HG03558 (cell line): ENCODE measurements at regions not wholly inside any gene's neighbourhood (a gene's known extent, or its start where the extent isn't known, plus 50 kb on each side); places are given as distances from the start of the nearest gene placed in this dataset.
"Not testable (repeated sequence)": the region's sequence is repeated elsewhere in the genome, so short reads cannot be mapped to it uniquely, and the experiment has no call there.

Experiments used
- ATAC-seq: cut with Tn5 transposase; IDR thresholded peaks from one replicate; pipeline ENCODE4 v1.9.1; 2021; ENCODE audit warnings: moderate number of reproducible peaks; ENCODE audit not compliant: unreplicated experiment; ENCODE audit errors: extremely low read depth

GRCh38 chr12:47610686-47611252 lies 95.1 kb downstream of the RPAP3 start:
- no peak for ATAC-seq

GRCh38 chr12:47609806-47610205 lies 96.0 kb downstream of the RPAP3 start:
- no peak for ATAC-seq

GRCh38 chr12:47608671-47609070 lies 97.2 kb downstream of the RPAP3 start:
- not testable (repeated sequence) for ATAC-seq

GRCh38 chr12:47604221-47604873 lies 101.5 kb downstream of the RPAP3 start:
- no peak for ATAC-seq

- ATAC-seq = no peak
Observed at GRCh38 chr12:47602949-47603558, 102.8 kb downstream of the RPAP3 start.

GRCh38 chr12:47602325-47602724 lies 103.5 kb downstream of the RPAP3 start:
- ATAC-seq = no peak

- no peak for ATAC-seq
Observed at GRCh38 chr12:47601071-47601470, 104.8 kb downstream of the RPAP3 start.

- no peak for ATAC-seq
Observed at GRCh38 chr12:47591795-47592194, 114.0 kb downstream of the RPAP3 start.

GRCh38 chr12:47591361-47591791 lies 114.5 kb downstream of the RPAP3 start:
- ATAC-seq = no peak

- ATAC-seq = no peak
Observed at GRCh38 chr12:47590771-47591360, 115.0 kb downstream of the RPAP3 start.

GRCh38 chr12:47586952-47587669 lies 118.7 kb downstream of the RPAP3 start:
- no peak for ATAC-seq

- no peak for ATAC-seq
Observed at GRCh38 chr12:47585507-47585906, 120.3 kb downstream of the RPAP3 start.

- no peak for ATAC-seq
Observed at GRCh38 chr12:47578836-47579235, 127.0 kb downstream of the RPAP3 start.

GRCh38 chr12:47577206-47577989 lies 128.4 kb downstream of the RPAP3 start:
- ATAC-seq = no peak

GRCh38 chr12:47576289-47576945 lies 129.4 kb downstream of the RPAP3 start:
- no peak for ATAC-seq

- no peak for ATAC-seq
Observed at GRCh38 chr12:47574252-47575021, 131.4 kb downstream of the RPAP3 start.

GRCh38 chr12:47573146-47573659 lies 132.6 kb downstream of the RPAP3 start:
- ATAC-seq = no peak

- ATAC-seq = no peak
Observed at GRCh38 chr12:47570151-47570550, 135.7 kb downstream of the RPAP3 start.

GRCh38 chr12:47562201-47562600 lies 143.6 kb downstream of the RPAP3 start:
- ATAC-seq = no peak
